Activated CD4-positive, CD25-positive, alpha-beta regulatory T cell treated with anti-CD3 and anti-CD28 coated beads, Interleukin-2, amount 50 U/mL, for 24 hours (primary cell): ENCODE measurements at regions not wholly inside any gene's neighbourhood (a gene's known extent, or its start where the extent isn't known, plus 50 kb on each side); places are given as distances from the start of the nearest gene placed in this dataset.
"Not testable (repeated sequence)": the region's sequence is repeated elsewhere in the genome, so short reads cannot be mapped to it uniquely, and the experiment has no call there.

Experiments used
- ATAC-seq, 2 donors: fragments of 150-1000 bp; cut with Tn5 transposase; one replicate each; pipeline ENCODE4 v1.10.0; 2021; ENCODE audit warnings: mild to moderate bottlenecking in 1 of 2, moderate library complexity in 1 of 2

DNA sequence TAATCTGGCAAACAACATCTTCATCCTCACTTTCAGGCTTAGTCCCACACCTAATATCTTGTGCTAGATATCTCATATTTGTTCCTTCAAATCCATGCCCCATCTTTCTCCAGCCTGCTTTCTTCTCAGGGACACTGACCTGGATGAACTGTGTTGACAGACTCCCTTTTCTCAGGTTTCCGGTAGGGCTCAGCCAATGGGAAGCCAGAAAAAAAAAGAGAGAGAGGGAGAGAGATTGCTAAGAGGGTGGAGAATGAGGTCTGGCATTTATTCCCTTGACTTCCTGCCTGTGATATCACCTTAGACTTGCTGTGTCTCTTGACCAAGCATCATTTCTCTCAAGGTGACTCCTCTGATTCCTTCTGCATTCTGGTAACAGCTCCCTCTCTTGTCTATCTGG, 145.6 kb upstream of the ABI3BP start:
- ATAC-seq, result no peak

DNA sequence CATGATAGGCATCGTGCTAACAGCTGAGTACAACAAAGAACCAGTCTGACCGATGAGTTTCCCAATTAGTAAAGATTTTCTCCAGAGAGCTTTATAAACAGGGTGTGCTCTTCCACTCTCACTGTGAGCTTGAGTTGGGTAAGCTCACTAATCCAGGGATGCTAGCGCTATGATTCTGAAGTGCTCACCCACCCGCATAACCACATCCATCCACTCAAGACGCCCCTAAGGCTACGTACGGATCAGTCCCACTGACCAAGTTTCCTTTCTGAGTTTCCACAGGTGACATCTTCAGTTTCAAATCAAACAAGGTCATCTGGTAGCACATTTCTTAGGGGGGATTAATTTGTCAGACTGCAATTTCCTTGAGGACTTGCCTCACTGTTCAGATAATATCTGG, 141.1 kb upstream of the ABI3BP start:
- no peak for ATAC-seq

DNA sequence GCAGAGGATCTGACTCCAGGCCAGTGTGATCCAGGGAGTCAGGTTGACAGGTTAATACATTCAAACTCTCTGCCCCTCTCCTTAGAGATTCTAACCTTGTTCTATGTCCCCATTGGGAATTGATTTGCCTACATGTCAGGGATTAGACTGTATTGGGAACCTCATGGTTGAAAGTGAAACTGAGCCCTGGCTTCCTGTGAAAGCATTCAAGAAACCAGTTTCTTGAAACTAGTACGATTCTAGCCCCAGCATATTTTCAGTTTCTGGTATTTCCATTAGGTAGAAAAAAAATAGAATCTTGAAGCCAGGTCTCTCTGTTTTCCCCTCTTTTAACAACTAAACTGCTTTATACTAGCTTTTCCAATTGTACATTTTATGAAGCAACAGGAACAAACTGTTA, 140.4 kb upstream of the ABI3BP start:
- ATAC-seq, result no peak

DNA sequence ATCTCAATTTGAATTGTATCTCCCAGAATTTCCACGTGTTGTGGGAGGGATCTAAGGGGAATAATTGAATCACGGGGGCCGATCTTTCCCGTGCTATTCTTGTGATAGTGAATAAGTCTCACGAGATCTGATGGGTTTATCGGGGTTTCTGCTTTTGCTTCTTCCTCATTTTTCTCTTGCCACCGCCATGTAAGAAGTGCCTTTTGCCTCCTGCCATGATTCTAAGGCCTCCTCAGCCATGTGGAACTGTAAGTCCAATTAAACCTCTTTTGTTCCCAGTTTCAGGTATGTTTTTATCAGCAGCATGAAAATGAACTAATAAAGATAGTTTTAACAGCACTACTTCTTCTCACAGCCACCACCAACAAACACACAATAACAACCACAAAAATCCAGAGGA, 140.0 kb upstream of the ABI3BP start:
- ATAC-seq, result not testable (repeated sequence)

DNA sequence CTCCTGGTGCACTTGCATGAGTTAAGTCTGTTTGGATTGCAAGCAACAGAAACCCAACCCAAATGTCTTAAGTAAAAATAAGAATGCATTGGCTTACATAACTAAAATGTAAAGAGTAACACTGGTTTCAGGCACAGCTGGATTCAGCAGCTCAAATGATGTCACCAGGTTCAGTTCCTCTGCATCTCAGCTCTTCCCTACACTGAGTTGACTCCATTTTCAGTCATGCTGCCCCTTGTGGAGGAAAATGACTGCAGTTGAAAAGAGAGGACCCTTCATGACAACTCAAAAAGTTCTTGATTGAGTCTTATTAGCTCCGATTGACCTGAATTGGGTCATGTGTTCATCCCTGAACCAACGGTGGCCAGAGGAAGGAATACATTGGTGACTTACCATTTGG, 138.5 kb upstream of the ABI3BP start:
- no peak for ATAC-seq

DNA sequence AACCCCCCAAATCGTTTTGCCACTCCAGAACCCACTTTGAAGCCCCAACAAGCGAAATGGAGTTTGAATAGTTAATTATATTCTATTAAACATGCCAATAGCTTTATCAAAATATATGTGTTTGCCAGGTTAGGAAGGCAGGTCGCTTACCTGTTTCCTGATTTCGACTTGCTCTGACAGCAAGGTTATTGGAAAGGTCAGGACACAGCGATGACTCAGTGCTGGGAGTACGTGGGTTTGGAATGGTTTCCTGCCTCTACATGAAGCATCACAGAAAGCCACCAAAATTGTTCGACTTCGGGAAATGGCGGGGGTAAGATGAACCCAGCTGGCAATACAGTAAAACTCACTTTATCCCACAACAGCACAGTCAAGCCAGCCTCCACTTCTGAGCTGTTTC, 135.6 kb upstream of the ABI3BP start:
- no peak for ATAC-seq

DNA sequence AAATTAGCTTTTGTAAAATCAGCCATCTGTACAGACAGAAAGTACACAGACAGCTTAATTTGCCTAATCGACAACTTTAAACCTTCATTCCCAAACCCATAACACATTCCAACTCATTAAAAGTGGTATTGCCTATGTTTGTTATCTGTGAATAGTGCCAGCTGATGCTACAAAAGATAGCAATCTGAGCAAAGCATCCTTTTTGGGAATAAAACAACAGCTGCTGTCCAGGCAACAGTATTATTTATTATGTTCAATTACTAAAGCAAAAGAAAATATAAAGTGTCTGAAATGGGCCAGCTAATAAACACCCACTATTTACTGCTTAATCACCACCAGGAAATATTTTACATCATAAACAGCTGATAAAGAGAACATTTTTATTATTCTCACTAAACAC, 134.8 kb upstream of the ABI3BP start:
- ATAC-seq, result no peak

DNA sequence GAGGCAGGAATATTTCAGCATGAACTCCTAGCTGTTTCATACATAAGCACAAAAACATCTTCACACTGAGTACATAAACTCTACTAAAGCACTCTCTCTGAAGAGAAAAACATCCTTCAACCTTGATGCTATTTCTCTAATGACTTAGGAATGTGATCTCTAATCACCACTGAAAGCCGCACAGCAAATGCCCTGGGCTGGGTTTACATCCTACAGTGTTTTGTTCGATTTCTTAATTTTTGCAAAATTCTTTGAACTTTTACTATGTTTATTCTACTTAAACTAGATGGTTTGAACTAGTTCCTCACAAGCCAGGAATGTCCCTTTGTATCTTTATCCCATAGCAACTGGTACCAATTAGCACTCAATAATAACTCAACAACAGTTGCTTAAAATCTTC, 130.9 kb upstream of the ABI3BP start:
- ATAC-seq, result no peak

DNA sequence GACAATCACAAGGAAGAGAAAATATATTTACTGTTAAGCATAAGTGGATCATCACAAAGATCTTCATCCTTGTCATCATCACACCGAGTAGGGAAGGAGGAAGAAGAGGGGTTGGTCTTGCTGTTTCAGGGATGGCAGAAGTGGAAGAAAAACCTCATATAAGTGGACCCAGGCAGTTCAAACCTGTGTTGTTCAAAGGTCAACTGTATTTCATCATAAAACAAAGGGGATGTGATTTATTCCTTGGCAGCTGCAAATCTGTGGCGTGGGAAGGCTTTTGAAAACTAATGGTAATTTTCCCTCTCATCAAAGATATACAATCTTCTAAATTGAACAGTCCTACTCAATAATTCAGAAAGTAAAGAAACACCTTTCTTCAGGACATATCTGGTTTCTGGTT, 129.9 kb upstream of the ABI3BP start:
- ATAC-seq, result no peak

DNA sequence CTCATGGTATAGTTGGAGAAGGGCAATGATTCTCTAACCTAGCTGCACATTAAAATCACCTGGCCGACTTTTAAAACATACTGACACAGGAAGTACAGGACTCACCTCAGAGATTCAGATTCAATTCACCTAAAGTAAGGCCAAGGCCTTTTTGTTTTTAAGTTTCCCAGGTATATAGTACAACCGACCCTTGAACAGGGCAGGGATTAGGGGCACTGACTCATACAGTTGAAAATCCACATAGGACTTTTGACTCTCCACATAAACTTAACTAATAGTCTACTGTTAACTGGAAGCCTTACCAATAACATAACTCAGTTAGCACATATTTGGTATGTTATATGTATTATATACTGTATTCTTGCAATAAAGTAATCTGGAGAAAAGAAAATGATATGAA, 129.5 kb upstream of the ABI3BP start:
- ATAC-seq, result no peak

DNA sequence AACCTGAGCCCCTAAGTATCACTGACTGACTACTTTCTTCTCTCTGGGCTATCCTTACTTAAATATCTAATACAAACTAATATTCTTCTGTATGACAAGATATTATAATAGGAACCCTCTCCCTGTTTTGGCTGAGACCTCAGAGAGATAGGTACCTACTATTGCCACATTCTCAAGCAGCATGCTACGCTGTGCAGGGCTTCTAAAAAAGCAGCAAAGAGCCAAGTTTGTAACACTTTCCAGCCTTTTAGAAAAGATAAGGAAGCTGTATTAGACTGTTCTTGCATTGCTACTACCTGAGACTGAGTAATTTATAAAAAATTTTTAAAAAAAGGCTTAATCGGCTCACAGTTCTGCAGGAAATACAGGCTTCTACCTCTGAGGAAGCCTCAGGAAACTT, 126.8 kb upstream of the ABI3BP start:
- no peak for ATAC-seq

DNA sequence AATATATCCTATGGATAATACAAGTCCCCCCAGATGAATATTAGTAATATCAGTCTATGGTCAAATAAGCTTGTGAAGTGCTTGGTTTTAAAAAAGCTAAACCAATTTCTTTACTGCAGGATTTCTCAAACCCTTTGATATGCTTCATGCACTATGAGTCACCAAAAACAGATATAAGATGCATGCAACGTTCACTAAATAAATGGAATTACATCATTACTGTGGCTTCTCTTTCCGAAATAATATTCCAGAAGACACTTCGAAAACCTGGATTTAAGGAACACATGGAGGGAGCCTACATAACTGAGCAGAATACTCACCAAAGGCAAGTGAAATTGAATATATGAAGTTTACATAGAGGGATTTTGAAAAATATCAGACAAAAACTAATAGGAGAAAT, 126.3 kb upstream of the ABI3BP start:
- ATAC-seq, result no peak

DNA sequence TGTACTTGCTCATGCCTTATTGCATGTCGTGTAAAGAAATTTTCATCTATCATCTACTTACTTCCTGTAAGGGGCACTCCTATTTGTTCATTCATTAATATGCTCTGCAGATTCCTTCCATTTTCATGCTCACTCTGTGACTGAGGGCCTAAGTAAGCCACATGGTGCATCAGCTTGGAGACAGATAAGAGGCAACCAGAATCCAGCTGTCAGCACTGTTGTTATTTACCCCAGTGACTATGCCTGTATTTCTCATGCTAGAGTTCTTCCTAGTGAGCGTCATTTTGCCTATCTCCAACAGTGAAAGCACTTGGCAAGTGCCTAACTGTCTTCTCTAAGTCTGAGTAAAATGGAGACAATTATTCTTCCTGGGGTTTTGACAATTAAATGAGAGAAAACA, 124.8 kb upstream of the ABI3BP start:
- ATAC-seq, result no peak

DNA sequence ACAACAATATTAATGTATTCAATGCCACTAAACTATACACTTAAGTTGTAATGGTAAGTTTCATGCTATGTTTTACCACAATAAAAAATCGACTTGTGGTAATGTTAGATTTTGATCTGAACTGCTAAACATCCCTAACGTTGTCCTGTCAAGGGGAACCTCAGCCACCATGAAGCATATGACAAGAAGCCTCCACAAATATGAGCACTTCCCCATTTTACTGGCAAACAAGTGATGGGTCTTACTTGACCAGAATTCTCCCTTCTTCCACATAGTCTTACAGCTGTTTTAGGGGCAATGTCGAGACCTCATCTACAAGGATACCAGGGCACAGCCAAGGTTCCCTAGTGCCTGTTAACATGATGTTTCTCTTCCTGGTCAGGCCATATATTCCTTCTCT, 124.2 kb upstream of the ABI3BP start:
- ATAC-seq, result no peak

DNA sequence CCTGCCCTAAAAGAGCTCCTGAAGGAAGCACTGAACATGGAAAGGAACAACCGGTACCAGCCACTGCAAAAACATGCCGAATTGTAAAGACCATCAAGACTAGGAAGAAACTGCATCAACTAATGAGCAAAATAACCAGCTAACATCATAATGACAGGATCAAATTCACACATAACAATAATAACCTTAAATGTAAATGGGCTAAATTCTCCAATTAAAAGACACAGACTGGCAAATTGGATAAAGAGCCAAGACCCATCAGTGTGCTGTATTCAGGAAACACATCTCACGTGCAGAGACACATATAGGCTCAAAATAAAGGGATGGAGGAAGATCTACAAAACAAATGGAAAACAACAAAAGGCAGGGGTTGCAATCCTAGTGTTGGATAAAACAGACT, 117.1 kb upstream of the ABI3BP start:
- not testable (repeated sequence) for ATAC-seq

DNA sequence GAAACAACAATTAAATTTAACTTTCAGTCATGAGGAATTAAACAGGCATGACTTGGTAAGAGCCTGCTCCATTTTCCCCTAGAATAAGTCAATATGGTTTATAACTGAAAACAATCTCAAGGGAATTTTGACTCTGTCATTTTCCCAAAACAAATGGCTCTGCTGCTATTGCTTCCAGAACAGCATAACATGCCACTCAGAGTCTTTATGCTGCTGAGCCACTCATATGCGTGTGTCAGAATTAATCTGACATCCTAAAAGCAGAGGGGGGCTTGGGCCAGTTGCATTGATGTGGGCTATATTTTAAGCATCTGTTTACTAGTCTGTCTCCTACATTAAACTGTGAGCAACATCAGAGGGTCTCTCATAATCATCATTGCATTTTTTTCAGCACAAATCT, 111.1 kb upstream of the ABI3BP start:
- no peak for ATAC-seq

DNA sequence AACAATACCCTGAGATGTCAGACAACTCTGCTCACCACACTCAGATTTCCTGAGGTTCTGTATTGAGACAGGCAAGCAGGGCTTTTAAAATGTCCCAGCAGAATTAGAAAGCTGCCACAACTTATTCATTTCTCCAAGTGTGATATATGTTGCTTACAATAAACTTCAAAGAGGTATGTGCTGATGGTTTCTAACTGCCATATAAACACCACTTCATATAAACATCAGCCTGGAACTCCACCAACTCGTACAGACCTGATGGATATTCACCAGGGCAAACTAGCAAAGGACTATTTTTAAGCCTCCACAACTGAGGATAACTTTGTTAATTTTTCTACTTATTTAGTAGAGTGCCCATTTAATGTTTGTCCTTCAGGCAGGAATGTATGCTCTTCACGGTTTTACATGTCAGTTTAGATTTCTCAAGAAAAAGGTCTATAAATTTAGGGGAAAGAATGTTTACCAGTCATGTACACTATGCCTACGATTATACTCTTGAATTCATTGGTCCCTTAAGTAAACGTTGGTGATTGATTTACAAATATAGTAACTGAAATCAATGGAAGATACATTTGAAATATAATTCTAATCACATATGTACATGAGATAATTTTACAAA, 109.6 kb upstream of the ABI3BP start:
- no peak for ATAC-seq

DNA sequence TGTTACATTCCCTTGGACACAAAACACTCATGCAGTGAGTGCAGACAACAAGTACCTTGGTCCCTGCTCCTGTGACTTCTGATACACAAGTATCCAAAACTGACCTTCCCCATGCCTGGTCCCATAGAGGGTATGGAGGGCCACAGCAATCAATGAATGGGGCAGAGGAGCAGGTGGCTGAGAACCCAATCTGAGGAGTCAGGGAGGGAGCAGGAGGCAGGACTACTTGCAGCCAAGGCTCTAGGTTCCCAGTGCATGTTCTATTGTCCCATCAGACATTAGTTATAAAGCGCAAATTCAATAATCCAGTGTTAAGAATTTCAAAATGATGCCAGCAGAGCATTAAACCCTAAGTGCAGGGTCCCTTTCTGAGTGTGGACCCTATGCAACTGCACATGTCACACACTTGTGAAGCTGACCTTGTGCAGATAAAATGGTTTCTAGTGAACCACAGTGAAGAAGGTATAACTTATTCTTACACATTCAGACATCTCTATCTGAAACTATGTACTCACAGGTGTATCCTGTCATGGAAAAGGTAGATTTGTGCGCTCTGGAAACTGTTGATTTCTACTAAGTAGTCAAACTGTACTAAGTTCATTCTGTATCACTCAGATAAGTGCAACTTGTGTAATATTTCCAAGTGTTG, 107.3 kb upstream of the ABI3BP start:
- ATAC-seq, result no peak

DNA sequence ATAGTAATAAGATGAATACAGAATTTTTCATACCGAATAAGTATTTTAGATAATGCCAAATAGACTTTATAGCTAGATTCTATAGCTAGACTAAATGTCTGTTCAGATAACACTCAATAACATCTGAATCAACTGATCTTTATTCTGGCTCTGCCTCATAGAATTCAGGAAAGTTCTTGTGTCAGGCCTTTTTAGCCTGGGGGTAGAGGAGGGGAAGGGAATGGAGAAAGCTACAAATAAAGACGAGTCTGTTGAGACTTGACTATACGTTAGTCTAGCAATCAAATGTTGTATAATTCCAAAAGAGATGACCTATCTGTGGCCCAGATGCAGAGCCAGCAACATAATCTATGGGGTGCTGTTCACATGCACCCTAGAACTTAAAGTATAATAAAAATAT, 106.6 kb upstream of the ABI3BP start:
- ATAC-seq, result no peak

DNA sequence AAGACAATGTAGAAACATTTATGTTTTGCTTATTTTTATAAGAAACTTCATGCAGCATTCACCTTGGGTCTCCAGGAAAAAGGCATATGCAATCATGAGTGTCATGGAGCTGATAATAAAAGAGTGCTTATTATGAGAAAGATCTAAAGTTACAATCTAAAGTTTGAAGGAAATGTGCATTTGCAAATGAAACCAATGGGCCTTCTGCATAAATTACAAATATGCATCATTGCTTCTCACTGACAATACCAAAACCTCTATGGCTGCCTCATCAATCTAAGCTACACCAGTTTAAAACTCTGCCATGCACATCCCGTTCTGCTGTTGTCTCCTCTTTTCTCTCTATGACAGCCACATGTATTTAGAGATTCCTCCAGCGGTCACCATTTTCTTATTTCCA, 103.2 kb upstream of the ABI3BP start:
- ATAC-seq, result no peak

DNA sequence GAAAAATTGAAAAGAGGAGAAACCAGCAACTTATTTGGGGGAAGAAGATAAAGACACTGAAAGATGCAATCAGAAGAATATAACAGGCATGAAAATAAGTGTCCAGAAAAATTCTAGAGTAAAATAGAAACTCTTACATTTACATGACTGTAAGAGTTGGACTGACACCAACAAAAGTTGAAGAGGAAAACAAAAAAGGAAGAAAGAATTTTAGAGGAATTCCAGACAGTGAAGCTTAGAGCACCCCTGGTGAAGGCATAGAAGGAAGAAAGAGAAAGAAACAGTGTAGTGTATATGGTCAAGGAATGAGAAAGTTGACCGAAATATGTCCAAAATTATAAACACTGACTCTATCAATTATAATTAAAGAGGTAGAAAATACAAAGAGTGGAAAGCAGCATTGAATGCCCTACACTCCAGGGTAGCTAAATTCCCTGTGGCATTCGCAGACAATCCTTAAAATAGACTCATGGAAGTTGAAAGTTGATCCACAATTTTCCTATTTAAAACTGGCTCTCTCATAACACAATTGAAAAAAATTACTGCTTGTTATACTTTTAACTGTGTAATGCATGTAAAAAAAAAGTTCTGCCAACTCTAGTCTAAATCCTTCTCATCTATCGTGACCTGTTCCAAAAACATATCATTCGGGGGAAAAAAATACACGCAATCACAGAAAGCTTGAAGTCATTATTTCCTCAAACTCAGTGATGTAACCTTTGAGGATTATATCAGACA, 102.6 kb upstream of the ABI3BP start:
- no peak for ATAC-seq

DNA sequence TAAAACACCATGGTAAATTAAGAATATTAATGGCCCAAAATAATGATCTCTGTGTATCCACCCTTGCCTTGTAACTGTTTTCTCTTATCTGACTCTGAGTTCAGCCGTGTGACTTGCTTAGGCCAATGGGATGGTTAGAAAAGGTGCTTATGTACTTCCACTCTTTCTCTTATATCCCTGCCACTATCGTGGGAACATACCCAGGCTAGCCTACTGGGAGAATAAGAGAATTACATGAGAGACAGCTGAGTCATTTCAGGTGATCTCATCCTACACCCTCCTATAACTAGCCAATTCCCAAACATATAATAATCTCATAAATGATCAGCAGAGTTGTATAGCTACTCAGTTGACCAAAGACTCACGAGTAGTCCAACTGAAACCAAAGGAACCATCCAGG, 98.3 kb upstream of the ABI3BP start:
- ATAC-seq, result no peak

DNA sequence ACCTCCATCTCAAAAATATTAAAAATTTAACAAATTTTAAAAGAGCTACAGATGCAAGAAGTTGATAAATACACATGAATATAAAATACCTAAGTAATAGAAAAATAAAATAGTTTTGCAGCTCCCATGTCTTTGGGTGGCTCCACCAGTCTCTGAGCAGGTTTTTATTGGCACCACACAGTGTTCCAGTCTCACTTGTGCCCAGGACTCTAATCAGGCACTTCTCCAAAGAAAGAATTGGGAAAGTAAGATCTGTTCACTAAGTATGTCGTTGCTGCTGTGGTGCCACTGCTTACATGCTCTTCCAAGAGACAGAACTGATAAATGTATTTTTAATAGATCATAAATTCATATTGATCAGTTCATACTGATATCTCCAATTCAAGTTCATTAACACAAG, 92.5 kb upstream of the ABI3BP start:
- ATAC-seq, result no peak

DNA sequence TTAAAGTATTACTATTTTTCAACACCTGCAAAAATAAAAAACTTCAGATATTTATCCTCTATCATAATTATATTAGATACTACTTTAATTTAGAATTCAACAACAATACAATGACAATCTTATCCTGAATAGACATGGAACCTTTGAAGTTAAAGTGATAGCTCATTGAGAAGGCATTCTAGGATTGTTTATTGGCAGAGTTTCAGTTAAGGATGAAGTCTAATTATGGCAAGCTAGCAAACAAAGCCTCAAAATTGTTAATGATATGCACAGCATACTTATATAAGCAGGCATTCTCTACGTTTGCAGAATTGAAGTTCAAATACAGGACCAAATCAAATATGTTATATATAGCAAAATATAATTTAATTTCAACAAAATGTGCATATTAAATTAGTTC, 91.2 kb upstream of the ABI3BP start:
- ATAC-seq, result no peak

DNA sequence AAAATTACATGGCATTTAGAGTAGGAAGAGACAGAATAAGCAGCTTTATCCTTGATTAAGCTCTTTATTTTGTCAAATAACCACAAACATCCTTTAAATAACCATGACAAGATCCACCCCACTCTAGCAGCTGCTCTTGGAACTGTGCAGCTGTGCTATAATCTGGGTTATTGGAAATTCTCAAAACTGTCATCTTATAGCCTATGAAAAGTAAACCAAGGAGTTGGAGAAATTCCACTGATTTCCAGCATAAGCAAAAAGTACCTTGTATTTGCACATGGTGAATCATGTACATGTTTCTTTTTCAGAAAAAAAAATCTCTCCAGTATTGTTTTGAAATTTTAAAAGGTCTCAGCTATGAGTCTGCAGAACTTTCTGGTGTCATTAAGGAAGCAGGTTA, 88.8 kb upstream of the ABI3BP start:
- ATAC-seq, result no peak
